ENCODE measurements at regions not wholly inside any gene's neighbourhood (a gene's known extent, or its start where the extent isn't known, plus 50 kb on each side); places are given as distances from the start of the nearest gene placed in this dataset.

- no peak for TF ChIP-seq CTCF (IDR thresholded peaks at IDR 0.05)
- TF ChIP-seq POLR2A (IDR thresholded peaks at IDR 0.05) = no peak
- TF ChIP-seq POLR2AphosphoS5 (IDR thresholded peaks at IDR 0.05) = no peak
Observed at GRCh38 chr12:115710104-115710564, 567.4 kb downstream of the MED13L start.

Data from upper lobe of left lung (tissue), 4 donors.